Gastrocnemius medialis (tissue), 4 donors: ENCODE measurements at regions not wholly inside any gene's neighbourhood (a gene's known extent, or its start where the extent isn't known, plus 50 kb on each side); places are given as distances from the start of the nearest gene placed in this dataset.

Source experiments
- POLR2A ChIP-seq, 2 donors: fragments of 450-650 bp; IDR thresholded peaks; one replicate each; pipeline ENCODE4 v1.6.1; 2017; ENCODE audit warnings: antibody characterized with exemption in 2 of 2, mild to moderate bottlenecking in 2 of 2, moderate library complexity in 2 of 2
- TF ChIP-seq, protein P1 (sequence below), 5 experiments: fragments of 450-650 bp in 3 of 5; fragments of 200-600 bp in 2 of 5; sonication (generic) in 2 of 5; IDR thresholded peaks in 4 of 5; conservative IDR thresholded peaks in 1 of 5; 1 replicate in 4 of 5; 2 replicates in 1 of 5; pipeline ENCODE4 v1.5.1; 2016 to 2019; ENCODE audit warnings: antibody characterized with exemption in 5 of 5, mild to moderate bottlenecking in 3 of 5, moderate library complexity in 3 of 5

DNA sequence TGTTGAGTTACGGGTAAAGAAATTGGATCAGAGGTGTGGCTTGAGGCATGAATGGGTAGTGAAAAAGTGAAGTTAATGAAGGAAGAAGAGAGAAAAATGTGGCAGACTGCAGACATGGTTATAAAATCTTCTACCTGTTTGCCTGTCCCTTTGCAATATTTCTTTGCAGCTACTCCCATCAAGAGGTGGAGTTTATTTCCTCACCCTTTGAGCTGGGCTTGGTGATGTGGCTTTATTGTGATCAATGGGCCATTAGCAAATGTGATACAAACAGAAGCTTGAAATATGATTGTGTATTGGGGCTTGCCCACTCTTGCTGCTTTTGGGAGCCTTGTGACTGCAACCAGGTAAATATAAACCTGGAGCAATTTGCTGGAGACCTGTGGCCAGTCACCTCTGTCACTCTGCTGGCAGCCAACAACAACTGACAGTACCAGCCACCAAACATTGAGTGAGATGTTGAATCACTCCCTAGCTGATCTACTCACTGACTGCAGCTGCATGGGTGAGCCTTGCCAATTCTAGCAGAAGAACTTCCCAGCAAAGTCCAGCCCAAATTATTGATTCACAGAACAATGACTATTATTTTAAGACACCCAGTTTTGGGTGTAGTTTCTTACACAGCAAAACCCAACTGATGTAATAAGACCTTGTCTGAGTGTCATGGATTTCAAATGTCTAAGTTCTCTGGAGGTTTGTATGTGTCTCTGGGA lies 151.0 kb upstream of the ATP2B1 start:
- TF ChIP-seq, protein P1, sequence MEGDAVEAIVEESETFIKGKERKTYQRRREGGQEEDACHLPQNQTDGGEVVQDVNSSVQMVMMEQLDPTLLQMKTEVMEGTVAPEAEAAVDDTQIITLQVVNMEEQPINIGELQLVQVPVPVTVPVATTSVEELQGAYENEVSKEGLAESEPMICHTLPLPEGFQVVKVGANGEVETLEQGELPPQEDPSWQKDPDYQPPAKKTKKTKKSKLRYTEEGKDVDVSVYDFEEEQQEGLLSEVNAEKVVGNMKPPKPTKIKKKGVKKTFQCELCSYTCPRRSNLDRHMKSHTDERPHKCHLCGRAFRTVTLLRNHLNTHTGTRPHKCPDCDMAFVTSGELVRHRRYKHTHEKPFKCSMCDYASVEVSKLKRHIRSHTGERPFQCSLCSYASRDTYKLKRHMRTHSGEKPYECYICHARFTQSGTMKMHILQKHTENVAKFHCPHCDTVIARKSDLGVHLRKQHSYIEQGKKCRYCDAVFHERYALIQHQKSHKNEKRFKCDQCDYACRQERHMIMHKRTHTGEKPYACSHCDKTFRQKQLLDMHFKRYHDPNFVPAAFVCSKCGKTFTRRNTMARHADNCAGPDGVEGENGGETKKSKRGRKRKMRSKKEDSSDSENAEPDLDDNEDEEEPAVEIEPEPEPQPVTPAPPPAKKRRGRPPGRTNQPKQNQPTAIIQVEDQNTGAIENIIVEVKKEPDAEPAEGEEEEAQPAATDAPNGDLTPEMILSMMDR (IDR thresholded peaks at IDR 0.05 in 4 of 5, conservative IDR thresholded peaks at IDR 0.05 in 1 of 5): no peak
- no peak for TF ChIP-seq POLR2A (IDR thresholded peaks at IDR 0.05)
